Right lobe of liver (tissue), 6 donors: ENCODE measurements at regions not wholly inside any gene's neighbourhood (a gene's known extent, or its start where the extent isn't known, plus 50 kb on each side); places are given as distances from the start of the nearest gene placed in this dataset.

ENCODE experiments used
- ATAC-seq, 4 donors: fragments of 200-7000 bp; cut with Tn5 transposase; one replicate each; pipeline ENCODE4 v1.9.1; 2020; ENCODE audit warnings: mild to moderate bottlenecking in 4 of 4, moderate library complexity in 4 of 4
- DNase-seq, 3 donors: peaks; one replicate each; pipeline ENCODE4 v3.0.0-alpha.2; 2020
- H3K27ac ChIP-seq, 3 donors: fragments of 200-600 bp; one replicate each; pipeline ENCODE4 v1.8.0; 2022
- H3K27me3 ChIP-seq, 2 donors: fragments of 200-600 bp; one replicate each; pipeline ENCODE4 v1.8.0; 2022
- H3K36me3 ChIP-seq, 4 donors: fragments of 200-600 bp; sonication (generic) in 1 of 4; one replicate each; pipeline versions ENCODE4 v1.5.1 to v1.8.0; 2017 to 2022; ENCODE audit warnings: control low read depth in 1 of 4
- H3K4me1 ChIP-seq, 4 donors: fragments of 200-600 bp; sonication (generic) in 1 of 4; one replicate each; pipeline versions ENCODE4 v1.5.1 to v1.8.0; 2017 to 2022; ENCODE audit warnings: control low read depth in 1 of 4
- H3K4me3 ChIP-seq, 3 donors: fragments of 200-600 bp; one replicate each; pipeline ENCODE4 v1.8.0; 2022
- H3K9me3 ChIP-seq, 4 donors: fragments of 200-600 bp; sonication (generic) in 1 of 4; one replicate each; pipeline versions ENCODE4 v1.5.1 to v1.8.0; 2017 to 2022; ENCODE audit warnings: control low read depth in 1 of 4
- POLR2A ChIP-seq: fragments of 450-650 bp; IDR thresholded peaks from one replicate; pipeline ENCODE4 v1.6.1; 2017; ENCODE audit warnings: antibody characterized with exemption, mild to moderate bottlenecking
- WGBS: methylation state at CpG from one replicate; pipeline ENCODE4 v1.1.6; 2018; ENCODE audit warnings: low coverage, low lambda C conversion rate; ENCODE audit not compliant: insufficient coverage; ENCODE audit errors: missing lambda C conversion rate; 5-methylcytosine and 5-hydroxymethylcytosine counted together
- intact Hi-C, 2 donors: fragments of 100-400 bp; cut with DNase I; formaldehyde crosslinking; loops; one replicate each; pipeline versions ENCODE4 v1.11.2 to v1.14.1; 2022
- TF ChIP-seq, protein P1 (sequence below), 4 donors: fragments of 200-600 bp in 3 of 4; fragments of 450-650 bp in 1 of 4; IDR thresholded peaks; one replicate each; pipeline versions ENCODE4 v1.5.1 to v1.8.0; 2016 to 2022; ENCODE audit warnings: antibody characterized with exemption in 4 of 4, mild to moderate bottlenecking in 2 of 4
- donor health status: DM: no; HTN: yes; CAD: no.
- donor health status: DM: no; HTN: no; CAD: no.
- donor health status: DM: no; HTN: no; CAD: no.
- donor health status: DM: no; HTN: yes; CAD: no.
- donor health status: DM: no; HTN: yes; CAD: no.

DNA sequence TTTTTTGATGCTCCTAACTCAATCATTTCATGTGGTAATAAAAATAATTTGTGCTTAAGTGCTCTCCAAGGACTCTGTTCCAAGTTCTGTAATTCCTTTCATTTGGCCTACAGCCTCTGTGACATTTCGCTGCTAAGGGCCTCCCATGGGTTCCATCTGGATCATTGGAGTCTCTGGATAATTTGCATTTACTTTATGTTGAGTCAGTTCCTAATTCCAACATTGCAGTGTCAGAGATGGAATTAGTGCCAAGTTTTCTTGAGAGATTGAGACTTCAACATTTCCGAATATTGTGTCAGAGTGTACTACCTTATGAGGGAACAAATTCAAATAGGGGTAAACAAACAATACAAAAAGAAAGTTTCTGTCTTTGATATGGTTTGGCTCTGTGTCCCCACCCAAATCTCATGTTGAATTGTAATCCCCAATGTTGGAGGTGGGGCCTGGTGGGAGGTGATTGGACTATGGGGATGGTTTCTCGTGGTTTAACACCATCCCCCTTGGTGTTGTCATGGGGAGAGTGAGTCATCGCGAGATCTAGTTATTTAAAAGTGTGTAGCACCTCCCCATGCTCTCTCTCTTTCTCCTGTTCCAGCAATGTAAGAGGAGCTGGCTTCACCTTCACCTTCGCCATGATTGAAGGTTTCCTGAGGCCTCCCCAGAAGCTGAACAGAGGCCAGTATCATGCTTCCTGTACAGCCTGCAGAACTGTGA is 244.1 kb upstream of the TBX18 start:
- 78% methylated on average over 6 of the region's 6 CpGs for WGBS
- DNase-seq (no peak), ATAC-seq (no peak)
- Histone ChIP-seq H3K27ac (no peak overlapping the region), H3K36me3 (no peaks in the 10 kb centered on the region), H3K4me1 (no peaks in the 10 kb centered on the region), H3K27me3 (no peaks in the 10 kb centered on the region), H3K4me3 (no peak overlapping the region), H3K9me3 (no peaks in the 10 kb centered on the region)
- no peak for TF ChIP-seq POLR2A
- TF ChIP-seq, protein P1, sequence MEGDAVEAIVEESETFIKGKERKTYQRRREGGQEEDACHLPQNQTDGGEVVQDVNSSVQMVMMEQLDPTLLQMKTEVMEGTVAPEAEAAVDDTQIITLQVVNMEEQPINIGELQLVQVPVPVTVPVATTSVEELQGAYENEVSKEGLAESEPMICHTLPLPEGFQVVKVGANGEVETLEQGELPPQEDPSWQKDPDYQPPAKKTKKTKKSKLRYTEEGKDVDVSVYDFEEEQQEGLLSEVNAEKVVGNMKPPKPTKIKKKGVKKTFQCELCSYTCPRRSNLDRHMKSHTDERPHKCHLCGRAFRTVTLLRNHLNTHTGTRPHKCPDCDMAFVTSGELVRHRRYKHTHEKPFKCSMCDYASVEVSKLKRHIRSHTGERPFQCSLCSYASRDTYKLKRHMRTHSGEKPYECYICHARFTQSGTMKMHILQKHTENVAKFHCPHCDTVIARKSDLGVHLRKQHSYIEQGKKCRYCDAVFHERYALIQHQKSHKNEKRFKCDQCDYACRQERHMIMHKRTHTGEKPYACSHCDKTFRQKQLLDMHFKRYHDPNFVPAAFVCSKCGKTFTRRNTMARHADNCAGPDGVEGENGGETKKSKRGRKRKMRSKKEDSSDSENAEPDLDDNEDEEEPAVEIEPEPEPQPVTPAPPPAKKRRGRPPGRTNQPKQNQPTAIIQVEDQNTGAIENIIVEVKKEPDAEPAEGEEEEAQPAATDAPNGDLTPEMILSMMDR (IDR thresholded peaks at IDR 0.05), result no peak
- intact Hi-C loops, result no loop called here

DNA sequence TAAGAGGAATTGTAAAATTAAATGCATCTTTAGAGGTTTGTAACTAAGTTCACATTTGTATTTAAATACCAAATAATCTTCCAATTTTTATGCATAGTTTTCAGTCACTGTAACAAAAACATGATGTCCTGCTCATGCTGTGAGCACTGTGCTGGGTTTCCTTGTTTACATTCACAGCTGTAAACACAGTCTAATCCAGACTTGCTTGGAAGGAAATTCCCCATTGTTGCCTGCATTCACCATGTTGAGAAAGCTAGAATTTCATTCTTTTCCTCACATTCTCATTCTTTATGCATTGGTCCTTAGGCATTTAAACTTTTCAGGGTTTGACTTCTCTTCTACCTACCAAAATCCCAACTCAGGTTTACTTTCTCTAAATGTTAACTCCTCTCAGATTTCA is 242.0 kb upstream of the TBX18 start:
- Histone ChIP-seq H3K27ac (no peak overlapping the region), H3K4me3 (no peak overlapping the region), H3K27me3 (no peaks in the 10 kb centered on the region), H3K9me3 (no peaks in the 10 kb centered on the region), H3K4me1 (no peaks in the 10 kb centered on the region), H3K36me3 (no peaks in the 10 kb centered on the region)
- intact Hi-C loops, result no loop called here
- ATAC-seq (no peak), DNase-seq (no peak)
- TF ChIP-seq POLR2A, result no peak
- TF ChIP-seq, protein P1 (IDR thresholded peaks at IDR 0.05), result no peak

DNA sequence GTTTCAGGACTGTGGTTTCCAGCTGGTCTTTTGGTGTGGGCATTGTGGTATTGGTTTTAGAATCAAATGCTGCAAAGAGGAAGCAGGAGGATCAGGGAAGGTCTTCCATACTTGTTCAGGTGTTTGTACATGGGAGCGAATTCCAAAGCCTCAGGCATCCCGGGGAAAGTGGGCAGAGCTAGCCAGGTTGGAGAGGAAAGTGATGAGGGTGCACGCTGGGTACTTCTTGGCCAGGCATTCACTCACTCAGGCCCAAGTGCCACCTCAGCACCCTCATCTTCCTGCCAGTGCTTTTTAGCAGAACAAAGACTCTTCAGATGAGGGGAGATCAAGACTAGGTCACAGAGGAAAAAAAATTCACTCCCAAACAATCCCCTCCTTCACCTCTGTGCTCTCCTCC is 241.1 kb upstream of the TBX18 start:
- DNase-seq (no peak), ATAC-seq (no peak)
- H3K27ac ChIP-seq, result no peak overlapping the region
- no peaks in the 10 kb centered on the region for H3K4me1 ChIP-seq
- H3K27me3 ChIP-seq, result no peaks in the 10 kb centered on the region
- H3K4me3 ChIP-seq, result no peak overlapping the region
- TF ChIP-seq, protein P1 (IDR thresholded peaks at IDR 0.05), result no peak
- TF ChIP-seq POLR2A, result no peak
- intact Hi-C loops, result no loop called here
- H3K36me3 ChIP-seq, result no peaks in the 10 kb centered on the region
- 54% methylated on average over 3 of the region's 3 CpGs for WGBS
- H3K9me3 ChIP-seq, result no peaks in the 10 kb centered on the region

DNA sequence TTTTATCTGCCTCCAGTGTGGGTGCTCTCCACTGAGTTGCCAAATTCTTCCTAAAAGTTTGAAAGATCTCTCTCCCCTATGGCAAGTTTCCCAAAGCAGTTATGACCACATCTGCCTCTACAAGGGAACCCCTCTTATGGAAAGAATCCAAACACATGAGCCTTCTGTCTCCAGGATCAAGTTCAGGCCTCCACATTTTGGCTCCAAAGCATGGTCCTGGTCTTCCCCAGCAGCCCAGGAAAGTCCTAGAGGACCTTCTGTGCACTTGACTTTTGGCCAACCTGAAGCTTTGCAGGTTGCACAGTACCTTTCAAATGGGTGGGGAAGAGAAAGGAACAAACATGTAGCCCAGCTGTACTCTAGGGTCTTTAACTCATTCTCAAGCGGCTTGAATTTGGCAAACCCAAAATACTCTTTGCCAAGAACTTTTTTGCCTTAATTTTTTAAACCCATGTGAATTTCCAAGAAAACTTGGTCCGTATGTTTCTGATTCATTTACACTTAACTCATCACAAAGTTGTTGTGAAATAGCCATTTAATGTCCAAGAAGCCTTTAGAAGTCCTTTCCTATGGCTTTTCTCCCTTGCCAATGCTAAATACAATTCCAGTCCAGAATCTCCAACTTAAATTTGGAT is 240.1 kb upstream of the TBX18 start:
- no peak overlapping the region for H3K4me3 ChIP-seq
- H3K9me3 ChIP-seq, result no peaks in the 10 kb centered on the region
- DNase-seq (no peak), ATAC-seq (no peak)
- no peaks in the 10 kb centered on the region for H3K27me3 ChIP-seq
- TF ChIP-seq POLR2A, result no peak
- TF ChIP-seq, protein P1 (IDR thresholded peaks at IDR 0.05), result no peak
- H3K36me3 ChIP-seq, result no peaks in the 10 kb centered on the region
- intact Hi-C loops, result no loop called here
- no peak overlapping the region for H3K27ac ChIP-seq
- no peaks in the 10 kb centered on the region for H3K4me1 ChIP-seq
- WGBS, result 69% methylated on average over 2 of the region's 2 CpGs
